ENCODE measurements at regions not wholly inside any gene's neighbourhood (a gene's known extent, or its start where the extent isn't known, plus 50 kb on each side); places are given as distances from the start of the nearest gene placed in this dataset.

DNA sequence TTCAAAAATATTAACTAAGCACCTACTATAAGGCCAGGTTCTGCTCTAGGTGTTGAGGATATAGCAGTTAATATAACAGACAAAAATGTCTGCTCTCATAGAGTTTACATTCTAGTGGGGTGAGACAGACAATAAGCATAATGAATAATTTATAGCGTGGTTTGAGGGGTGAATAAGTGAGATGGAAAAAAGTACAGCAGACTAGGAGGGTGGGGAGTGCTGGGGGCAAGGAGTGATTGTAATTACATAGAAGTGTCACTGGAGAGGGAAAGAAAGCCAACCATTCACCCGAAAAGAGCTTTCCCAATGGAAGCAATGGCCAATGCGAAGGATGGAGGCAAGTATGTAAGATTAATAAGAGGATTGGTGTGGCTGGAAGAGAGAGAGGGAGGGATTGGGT lies 552.9 kb upstream of the KCNMB2 start:
- no peak for DNase-seq
- H3K9me3 Mint-ChIP-seq (ENCODE audit: unreplicated experiment) = no peaks in the 10 kb centered on the region
- POLR2A ChIA-PET = no interaction called here
- no peaks in the 10 kb centered on the region for H3K36me3 ChIP-seq (ENCODE audit: control insufficient read depth, insufficient read depth, low read length)
- no peaks in the 10 kb centered on the region for H3K27me3 Mint-ChIP-seq (ENCODE audit: insufficient read depth, unreplicated experiment)
- intact Hi-C loops (cut with micrococcal nuclease; ENCODE audit: unreplicated experiment) = no loop called here
- CTCF ChIA-PET = no interaction called here
- H3K27ac Mint-ChIP-seq (ENCODE audit: unreplicated experiment) = no peak overlapping the region
- H3K36me3 Mint-ChIP-seq (ENCODE audit: insufficient read depth, unreplicated experiment) = no peaks in the 10 kb centered on the region
- no TSS peak for BruUV-seq (replicated peaks)
- no peaks in the 10 kb centered on the region for H3K9me3 ChIP-seq
- H3K4me3 Mint-ChIP-seq (ENCODE audit: unreplicated experiment) = no peak overlapping the region
- no peaks in the 10 kb centered on the region for H3K27me3 ChIP-seq (replicated peaks; ENCODE audit: control insufficient read depth, insufficient read depth, low read length)
- TF ChIP-seq, protein P1, sequence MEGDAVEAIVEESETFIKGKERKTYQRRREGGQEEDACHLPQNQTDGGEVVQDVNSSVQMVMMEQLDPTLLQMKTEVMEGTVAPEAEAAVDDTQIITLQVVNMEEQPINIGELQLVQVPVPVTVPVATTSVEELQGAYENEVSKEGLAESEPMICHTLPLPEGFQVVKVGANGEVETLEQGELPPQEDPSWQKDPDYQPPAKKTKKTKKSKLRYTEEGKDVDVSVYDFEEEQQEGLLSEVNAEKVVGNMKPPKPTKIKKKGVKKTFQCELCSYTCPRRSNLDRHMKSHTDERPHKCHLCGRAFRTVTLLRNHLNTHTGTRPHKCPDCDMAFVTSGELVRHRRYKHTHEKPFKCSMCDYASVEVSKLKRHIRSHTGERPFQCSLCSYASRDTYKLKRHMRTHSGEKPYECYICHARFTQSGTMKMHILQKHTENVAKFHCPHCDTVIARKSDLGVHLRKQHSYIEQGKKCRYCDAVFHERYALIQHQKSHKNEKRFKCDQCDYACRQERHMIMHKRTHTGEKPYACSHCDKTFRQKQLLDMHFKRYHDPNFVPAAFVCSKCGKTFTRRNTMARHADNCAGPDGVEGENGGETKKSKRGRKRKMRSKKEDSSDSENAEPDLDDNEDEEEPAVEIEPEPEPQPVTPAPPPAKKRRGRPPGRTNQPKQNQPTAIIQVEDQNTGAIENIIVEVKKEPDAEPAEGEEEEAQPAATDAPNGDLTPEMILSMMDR (IDR thresholded peaks at IDR 0.05; ENCODE audit: insufficient read depth in 1 of 2, low read depth in 1 of 2, low read length in 1 of 2, severe bottlenecking in 1 of 2, unreplicated experiment in 1 of 2) = no peak
- H3K4me1 Mint-ChIP-seq (ENCODE audit: low read depth, unreplicated experiment) = no peaks in the 10 kb centered on the region
- H3K4me3 ChIP-seq (ENCODE audit: low read depth, low read length) = no peak overlapping the region
- H3K4me1 ChIP-seq = no peaks in the 10 kb centered on the region

DNA sequence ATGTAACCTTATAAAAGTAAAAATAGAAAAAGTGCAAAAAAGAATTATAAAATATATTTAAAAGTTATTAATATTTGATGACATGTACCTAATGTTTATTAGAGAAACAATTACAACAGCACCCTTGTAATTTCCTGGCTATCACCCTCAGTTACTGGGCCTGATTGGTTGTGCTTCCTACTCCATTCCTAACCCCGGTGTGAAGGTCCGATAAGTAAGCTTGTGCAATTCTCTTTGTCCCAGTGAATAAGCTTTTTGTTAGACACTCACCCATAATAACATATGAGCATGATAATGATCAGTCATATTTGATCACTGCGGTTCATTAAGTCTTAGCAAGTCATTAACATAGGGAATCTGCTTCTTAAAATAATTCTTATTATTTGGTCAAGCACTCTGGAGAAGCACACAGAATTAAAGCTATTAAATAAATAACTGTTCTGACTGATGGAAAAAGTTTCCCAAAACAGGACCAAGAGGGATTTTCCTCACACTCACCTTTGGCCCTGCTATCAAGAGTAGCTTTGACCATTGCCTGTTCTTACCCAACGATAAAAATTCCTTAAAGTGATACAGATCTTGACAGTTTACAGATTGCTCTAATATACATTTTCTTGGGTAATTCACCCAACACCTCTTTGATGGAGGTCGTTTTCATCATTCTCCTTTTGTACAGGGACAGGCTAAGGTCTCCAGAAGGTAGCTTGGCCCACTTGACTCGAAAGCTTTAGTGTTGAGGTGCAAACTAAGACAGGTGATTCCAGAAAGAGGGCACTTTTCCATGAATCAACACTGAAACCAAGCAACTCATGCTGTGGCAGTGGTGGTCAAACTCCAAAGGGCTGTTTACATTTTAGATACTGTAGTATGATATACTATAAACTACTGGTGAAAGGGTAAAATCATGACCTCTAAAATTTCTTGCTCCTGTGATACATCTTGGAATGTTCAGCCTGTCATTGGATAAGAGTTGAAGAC lies 543.0 kb upstream of the KCNMB2 start:
- DNase-seq = peak; percentile 27 to 58
- CTCF ChIA-PET = no interaction called here
- no peaks in the 10 kb centered on the region for H3K27me3 Mint-ChIP-seq (ENCODE audit: insufficient read depth, unreplicated experiment)
- TF ChIP-seq, protein P1 (IDR thresholded peaks at IDR 0.05; ENCODE audit: insufficient read depth in 1 of 2, low read depth in 1 of 2, low read length in 1 of 2, severe bottlenecking in 1 of 2, unreplicated experiment in 1 of 2) = no peak
- Histone ChIP-seq H3K36me3 (ENCODE audit: control insufficient read depth, insufficient read depth, low read length) (no peaks in the 10 kb centered on the region), H3K4me1 (peaks cover 25% of the 10 kb centered on the region), H3K4me3 (ENCODE audit: low read depth, low read length) (no peak overlapping the region), H3K27me3 (replicated peaks; ENCODE audit: control insufficient read depth, insufficient read depth, low read length) (no peaks in the 10 kb centered on the region), H3K9me3 (no peaks in the 10 kb centered on the region)
- H3K4me3 Mint-ChIP-seq (ENCODE audit: unreplicated experiment) = no peak overlapping the region
- BruUV-seq (replicated peaks) = no TSS peak
- POLR2A ChIA-PET = no interaction called here
- peak overlapping the region; percentile 71 for H3K27ac Mint-ChIP-seq (ENCODE audit: unreplicated experiment)
- peaks cover 6% of the 10 kb centered on the region for H3K4me1 Mint-ChIP-seq (ENCODE audit: low read depth, unreplicated experiment)
- H3K36me3 Mint-ChIP-seq (ENCODE audit: insufficient read depth, unreplicated experiment) = no peaks in the 10 kb centered on the region
- intact Hi-C loops (cut with micrococcal nuclease; ENCODE audit: unreplicated experiment) = loop anchor here (2.0 kb wide), 1 partner anchor 58 kb away; no protein-coding TSS in a partner anchor
- no peaks in the 10 kb centered on the region for H3K9me3 Mint-ChIP-seq (ENCODE audit: unreplicated experiment)

DNA sequence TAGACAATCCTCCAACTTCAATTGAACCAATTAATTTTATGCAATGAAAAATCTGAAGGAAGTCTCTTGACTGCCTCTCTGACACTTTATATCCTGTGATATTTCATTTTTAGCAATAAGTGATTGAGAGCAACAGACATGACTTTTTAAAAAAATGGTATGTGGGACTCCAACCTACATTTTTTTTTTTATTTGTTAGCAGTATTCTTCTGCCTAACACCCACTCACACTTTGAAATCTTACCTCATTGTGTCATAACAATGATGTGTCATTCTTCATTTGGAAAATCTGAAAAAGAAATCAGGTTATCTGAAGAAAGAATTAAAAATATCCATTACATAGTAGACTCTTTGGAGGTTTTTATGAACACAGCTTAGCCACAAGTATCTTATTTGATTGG lies 541.3 kb upstream of the KCNMB2 start:
- Histone ChIP-seq H3K4me3 (ENCODE audit: low read depth, low read length) (no peak overlapping the region), H3K27me3 (replicated peaks; ENCODE audit: control insufficient read depth, insufficient read depth, low read length) (no peaks in the 10 kb centered on the region), H3K9me3 (no peaks in the 10 kb centered on the region), H3K36me3 (ENCODE audit: control insufficient read depth, insufficient read depth, low read length) (no peaks in the 10 kb centered on the region), H3K4me1 (peaks cover 25% of the 10 kb centered on the region)
- no peak overlapping the region for H3K27ac Mint-ChIP-seq (ENCODE audit: unreplicated experiment)
- ChIA-PET CTCF (no interaction called here), POLR2A (no interaction called here)
- no TSS peak for BruUV-seq (replicated peaks)
- H3K27me3 Mint-ChIP-seq (ENCODE audit: insufficient read depth, unreplicated experiment) = no peaks in the 10 kb centered on the region
- TF ChIP-seq, protein P1 (IDR thresholded peaks at IDR 0.05; ENCODE audit: insufficient read depth in 1 of 2, low read depth in 1 of 2, low read length in 1 of 2, severe bottlenecking in 1 of 2, unreplicated experiment in 1 of 2) = no peak
- intact Hi-C loops (cut with micrococcal nuclease; ENCODE audit: unreplicated experiment) = no loop called here
- H3K4me1 Mint-ChIP-seq (ENCODE audit: low read depth, unreplicated experiment) = peaks cover 6% of the 10 kb centered on the region
- H3K36me3 Mint-ChIP-seq (ENCODE audit: insufficient read depth, unreplicated experiment) = no peaks in the 10 kb centered on the region
- H3K4me3 Mint-ChIP-seq (ENCODE audit: unreplicated experiment) = no peak overlapping the region
- no peak for DNase-seq
- peaks cover 13% of the 10 kb centered on the region for H3K9me3 Mint-ChIP-seq (ENCODE audit: unreplicated experiment)

All from Caco-2 (cell line).